SK-N-SH treated with all-trans-retinoic acid at 6 μM for 48 hours (cell line): ENCODE measurements at regions not wholly inside any gene's neighbourhood (a gene's known extent, or its start where the extent isn't known, plus 50 kb on each side); places are given as distances from the start of the nearest gene placed in this dataset.

Experiments used
- ATAC-seq: fragments of 200-7000 bp; cut with Tn5 transposase; 3 replicates; pipeline ENCODE4 v1.9.1; 2020; ENCODE audit warnings: mild to moderate bottlenecking, moderate library complexity
- ARNTL ChIP-seq: fragments of 450-650 bp; formaldehyde crosslinking; IDR thresholded peaks from 2 replicates; pipeline ENCODE4 v1.5.0; 2020; ENCODE audit warnings: low read depth, mild to moderate bottlenecking, moderate library complexity, borderline replicate concordance
- BACH2 ChIP-seq: fragments of 250-450 bp; sonication (Bioruptor Pico); IDR thresholded peaks from 2 replicates; pipeline ENCODE4 v1.9.0; 2021; ENCODE audit warnings: mild to moderate bottlenecking, borderline replicate concordance
- CSDC2 ChIP-seq: fragments of 250-450 bp; sonication (Bioruptor Pico); IDR thresholded peaks from 2 replicates; pipeline ENCODE4 v1.5.0; 2020; ENCODE audit warnings: mild to moderate bottlenecking, moderate library complexity
- ESRRG ChIP-seq: fragments of 250-450 bp; sonication (Bioruptor Pico); IDR thresholded peaks from 2 replicates; pipeline ENCODE4 v1.6.1; 2021; ENCODE audit warnings: mild to moderate bottlenecking
- GLIS3 ChIP-seq: fragments of 250-450 bp; sonication (Bioruptor Pico); IDR thresholded peaks from 2 replicates; pipeline ENCODE4 v1.5.0; 2020; ENCODE audit warnings: mild to moderate bottlenecking, moderate library complexity
- ISL1 ChIP-seq: fragments of 250-450 bp; sonication (Bioruptor Pico); IDR thresholded peaks from 2 replicates; pipeline ENCODE4 v2.1.2; 2022; ENCODE audit warnings: mild to moderate bottlenecking, moderate library complexity
- OSR1 ChIP-seq: fragments of 250-450 bp; sonication (Bioruptor Pico); IDR thresholded peaks from 2 replicates; pipeline ENCODE4 v1.8.0; 2022; ENCODE audit warnings: moderate library complexity, mild to moderate bottlenecking, inconsistent platforms
- PPARA ChIP-seq: fragments of 250-450 bp; sonication (Bioruptor Pico); IDR thresholded peaks from 2 replicates; pipeline ENCODE4 v1.5.0; 2020; ENCODE audit warnings: mild to moderate bottlenecking, borderline replicate concordance
- RARB ChIP-seq: fragments of 250-450 bp; sonication (Bioruptor Pico); IDR thresholded peaks from 2 replicates; pipeline ENCODE4 v1.8.0; 2021; ENCODE audit warnings: mild to moderate bottlenecking, moderate library complexity
- SNAI2 ChIP-seq: fragments of 250-450 bp; sonication (Bioruptor Pico); IDR thresholded peaks from 2 replicates; pipeline ENCODE4 v1.5.0; 2020; ENCODE audit warnings: mild to moderate bottlenecking, moderate library complexity
- TOX ChIP-seq: fragments of 250-450 bp; sonication (Bioruptor Pico); IDR thresholded peaks from 2 replicates; pipeline ENCODE4 v1.8.0; 2021; ENCODE audit warnings: mild to moderate bottlenecking, moderate library complexity, borderline replicate concordance
- ZC3H10 ChIP-seq: fragments of 250-450 bp; sonication (Bioruptor Pico); IDR thresholded peaks from 2 replicates; pipeline ENCODE4 v1.5.1; 2021; ENCODE audit warnings: mild to moderate bottlenecking, moderate library complexity
- ZFP30 ChIP-seq: fragments of 450-650 bp; formaldehyde crosslinking; IDR thresholded peaks from 2 replicates; pipeline ENCODE4 v1.5.0; 2022; ENCODE audit warnings: mild to moderate bottlenecking, moderate library complexity
- ZNF70 ChIP-seq: fragments of 450-650 bp; formaldehyde crosslinking; IDR thresholded peaks from 2 replicates; pipeline ENCODE4 v1.5.0; 2020; ENCODE audit warnings: mild to moderate bottlenecking, moderate library complexity
- TF ChIP-seq, protein P1 (sequence below): fragments of 250-450 bp; sonication (Bioruptor Pico); IDR thresholded peaks from 2 replicates; pipeline ENCODE4 v1.5.0; 2020; ENCODE audit warnings: mild to moderate bottlenecking, moderate library complexity
- TF ChIP-seq, protein P2 (sequence below): fragments of 250-450 bp; sonication (Bioruptor Pico); IDR thresholded peaks from 2 replicates; pipeline ENCODE4 v1.5.1; 2020; ENCODE audit warnings: low read depth, mild to moderate bottlenecking, moderate library complexity
- TF ChIP-seq, protein P3 (sequence below): fragments of 250-450 bp; sonication (Bioruptor Pico); IDR thresholded peaks from 2 replicates; pipeline ENCODE4 v1.8.0; 2020; ENCODE audit warnings: mild to moderate bottlenecking, moderate library complexity, borderline replicate concordance
- TF ChIP-seq, protein P4 (sequence below): fragments of 250-450 bp; sonication (Bioruptor Pico); IDR thresholded peaks from 2 replicates; pipeline ENCODE4 v1.8.0; 2021; ENCODE audit warnings: low read depth, mild to moderate bottlenecking, moderate library complexity, borderline replicate concordance
- TF ChIP-seq, protein P5 (sequence below): fragments of 250-450 bp; sonication (Bioruptor Pico); IDR thresholded peaks from 2 replicates; pipeline ENCODE4 v1.5.1; 2021; ENCODE audit warnings: mild to moderate bottlenecking, moderate library complexity

DNA sequence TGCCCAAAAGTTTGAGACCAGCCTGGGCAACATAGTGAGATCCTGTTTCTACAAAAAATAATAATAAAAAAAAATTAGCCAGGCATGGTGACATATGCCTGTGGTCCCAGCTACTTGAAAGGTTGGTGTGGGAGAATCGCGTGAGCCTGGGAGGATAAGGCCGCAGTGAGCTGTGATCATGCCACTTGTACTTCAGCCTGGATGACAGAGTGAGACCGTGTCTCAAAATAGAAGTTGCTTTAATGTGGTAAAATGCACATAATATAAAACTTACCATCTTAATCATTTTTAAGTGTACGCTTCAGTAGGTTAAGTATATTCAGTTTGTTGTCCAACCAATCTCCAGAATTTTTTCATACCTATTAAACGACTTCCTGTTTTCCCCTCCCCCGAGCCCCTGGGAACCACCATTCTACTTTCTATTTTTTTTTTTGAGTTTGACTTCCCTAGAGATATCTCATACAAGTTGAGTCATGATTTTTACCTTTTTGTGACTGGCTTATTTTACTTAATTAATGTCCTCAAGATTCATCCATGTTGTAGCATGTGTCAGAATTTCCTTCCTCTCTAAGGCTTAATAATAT is 120.1 kb upstream of the POC5 start:
- ATAC-seq: no peak
- TF ChIP-seq, protein P1, sequence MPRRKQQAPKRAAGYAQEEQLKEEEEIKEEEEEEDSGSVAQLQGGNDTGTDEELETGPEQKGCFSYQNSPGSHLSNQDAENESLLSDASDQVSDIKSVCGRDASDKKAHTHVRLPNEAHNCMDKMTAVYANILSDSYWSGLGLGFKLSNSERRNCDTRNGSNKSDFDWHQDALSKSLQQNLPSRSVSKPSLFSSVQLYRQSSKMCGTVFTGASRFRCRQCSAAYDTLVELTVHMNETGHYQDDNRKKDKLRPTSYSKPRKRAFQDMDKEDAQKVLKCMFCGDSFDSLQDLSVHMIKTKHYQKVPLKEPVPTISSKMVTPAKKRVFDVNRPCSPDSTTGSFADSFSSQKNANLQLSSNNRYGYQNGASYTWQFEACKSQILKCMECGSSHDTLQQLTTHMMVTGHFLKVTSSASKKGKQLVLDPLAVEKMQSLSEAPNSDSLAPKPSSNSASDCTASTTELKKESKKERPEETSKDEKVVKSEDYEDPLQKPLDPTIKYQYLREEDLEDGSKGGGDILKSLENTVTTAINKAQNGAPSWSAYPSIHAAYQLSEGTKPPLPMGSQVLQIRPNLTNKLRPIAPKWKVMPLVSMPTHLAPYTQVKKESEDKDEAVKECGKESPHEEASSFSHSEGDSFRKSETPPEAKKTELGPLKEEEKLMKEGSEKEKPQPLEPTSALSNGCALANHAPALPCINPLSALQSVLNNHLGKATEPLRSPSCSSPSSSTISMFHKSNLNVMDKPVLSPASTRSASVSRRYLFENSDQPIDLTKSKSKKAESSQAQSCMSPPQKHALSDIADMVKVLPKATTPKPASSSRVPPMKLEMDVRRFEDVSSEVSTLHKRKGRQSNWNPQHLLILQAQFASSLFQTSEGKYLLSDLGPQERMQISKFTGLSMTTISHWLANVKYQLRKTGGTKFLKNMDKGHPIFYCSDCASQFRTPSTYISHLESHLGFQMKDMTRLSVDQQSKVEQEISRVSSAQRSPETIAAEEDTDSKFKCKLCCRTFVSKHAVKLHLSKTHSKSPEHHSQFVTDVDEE (CRISPR knock-in tag): no peak
- TF ChIP-seq ZFP30 (CRISPR knock-in tag): no peak

DNA sequence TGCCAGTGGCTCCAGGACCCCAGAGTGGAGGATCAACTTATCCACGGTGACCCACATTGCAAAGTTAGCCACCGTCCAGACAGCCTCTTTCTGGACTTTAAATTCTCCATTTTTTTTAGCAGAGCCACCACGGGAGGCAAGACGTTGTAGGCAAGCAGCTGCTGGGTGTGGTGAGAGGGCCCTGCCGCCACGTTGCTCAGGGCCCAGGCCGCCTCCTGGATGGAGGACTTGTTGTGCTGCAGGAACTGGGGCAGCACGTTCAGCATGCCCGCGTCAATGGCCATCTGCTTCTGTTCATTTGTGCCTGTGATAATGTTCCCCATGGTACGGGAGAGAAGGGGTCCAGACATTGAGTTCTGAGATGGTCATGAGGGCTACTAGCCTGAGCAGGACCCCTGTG is 114.3 kb upstream of the POC5 start:
- no peak for ATAC-seq
- TF ChIP-seq TOX (CRISPR knock-in tag) (no peak), CSDC2 (CRISPR knock-in tag) (no peak), ARNTL (CRISPR knock-in tag) (no peak), ESRRG (CRISPR knock-in tag) (no peak), GLIS3 (CRISPR knock-in tag) (no peak), RARB (CRISPR knock-in tag) (no peak), SNAI2 (CRISPR knock-in tag) (no peak), ZC3H10 (CRISPR knock-in tag) (no peak), BACH2 (no peak)
- TF ChIP-seq, protein P2, sequence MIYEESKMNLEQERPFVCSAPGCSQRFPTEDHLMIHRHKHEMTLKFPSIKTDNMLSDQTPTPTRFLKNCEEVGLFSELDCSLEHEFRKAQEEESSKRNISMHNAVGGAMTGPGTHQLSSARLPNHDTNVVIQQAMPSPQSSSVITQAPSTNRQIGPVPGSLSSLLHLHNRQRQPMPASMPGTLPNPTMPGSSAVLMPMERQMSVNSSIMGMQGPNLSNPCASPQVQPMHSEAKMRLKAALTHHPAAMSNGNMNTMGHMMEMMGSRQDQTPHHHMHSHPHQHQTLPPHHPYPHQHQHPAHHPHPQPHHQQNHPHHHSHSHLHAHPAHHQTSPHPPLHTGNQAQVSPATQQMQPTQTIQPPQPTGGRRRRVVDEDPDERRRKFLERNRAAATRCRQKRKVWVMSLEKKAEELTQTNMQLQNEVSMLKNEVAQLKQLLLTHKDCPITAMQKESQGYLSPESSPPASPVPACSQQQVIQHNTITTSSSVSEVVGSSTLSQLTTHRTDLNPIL (CRISPR knock-in tag): no peak

DNA sequence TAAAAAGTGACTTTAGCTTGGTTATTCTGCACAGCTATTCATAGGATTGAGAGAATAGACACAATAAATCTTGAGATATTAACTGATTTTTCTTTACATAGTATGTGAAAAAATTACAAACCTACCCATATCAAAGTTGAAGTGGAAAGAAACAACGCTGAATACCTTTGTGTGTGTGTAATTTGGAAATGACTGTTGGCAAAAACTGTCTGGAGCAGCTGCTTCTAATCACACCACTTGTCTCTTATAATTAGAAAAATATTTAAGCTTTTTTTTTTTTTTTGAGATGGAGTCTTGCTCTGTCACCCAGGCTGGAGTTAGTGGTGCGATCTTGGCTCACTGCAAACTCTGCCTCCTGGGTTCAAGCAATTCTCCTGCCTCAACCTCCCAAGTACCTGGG is 110.8 kb upstream of the POC5 start:
- TF ChIP-seq TOX (CRISPR knock-in tag) (no peak), ISL1 (CRISPR knock-in tag) (no peak), CSDC2 (CRISPR knock-in tag) (no peak), SNAI2 (CRISPR knock-in tag) (no peak), PPARA (CRISPR knock-in tag) (no peak), BACH2 (no peak), ZC3H10 (CRISPR knock-in tag) (no peak), OSR1 (CRISPR knock-in tag) (no peak), ESRRG (CRISPR knock-in tag) (no peak), ARNTL (CRISPR knock-in tag) (no peak), ZNF70 (CRISPR knock-in tag) (no peak)
- TF ChIP-seq, protein P1 (CRISPR knock-in tag): no peak
- TF ChIP-seq, protein P3, sequence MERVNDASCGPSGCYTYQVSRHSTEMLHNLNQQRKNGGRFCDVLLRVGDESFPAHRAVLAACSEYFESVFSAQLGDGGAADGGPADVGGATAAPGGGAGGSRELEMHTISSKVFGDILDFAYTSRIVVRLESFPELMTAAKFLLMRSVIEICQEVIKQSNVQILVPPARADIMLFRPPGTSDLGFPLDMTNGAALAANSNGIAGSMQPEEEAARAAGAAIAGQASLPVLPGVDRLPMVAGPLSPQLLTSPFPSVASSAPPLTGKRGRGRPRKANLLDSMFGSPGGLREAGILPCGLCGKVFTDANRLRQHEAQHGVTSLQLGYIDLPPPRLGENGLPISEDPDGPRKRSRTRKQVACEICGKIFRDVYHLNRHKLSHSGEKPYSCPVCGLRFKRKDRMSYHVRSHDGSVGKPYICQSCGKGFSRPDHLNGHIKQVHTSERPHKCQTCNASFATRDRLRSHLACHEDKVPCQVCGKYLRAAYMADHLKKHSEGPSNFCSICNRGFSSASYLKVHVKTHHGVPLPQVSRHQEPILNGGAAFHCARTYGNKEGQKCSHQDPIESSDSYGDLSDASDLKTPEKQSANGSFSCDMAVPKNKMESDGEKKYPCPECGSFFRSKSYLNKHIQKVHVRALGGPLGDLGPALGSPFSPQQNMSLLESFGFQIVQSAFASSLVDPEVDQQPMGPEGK: no peak
- TF ChIP-seq, protein P4, sequence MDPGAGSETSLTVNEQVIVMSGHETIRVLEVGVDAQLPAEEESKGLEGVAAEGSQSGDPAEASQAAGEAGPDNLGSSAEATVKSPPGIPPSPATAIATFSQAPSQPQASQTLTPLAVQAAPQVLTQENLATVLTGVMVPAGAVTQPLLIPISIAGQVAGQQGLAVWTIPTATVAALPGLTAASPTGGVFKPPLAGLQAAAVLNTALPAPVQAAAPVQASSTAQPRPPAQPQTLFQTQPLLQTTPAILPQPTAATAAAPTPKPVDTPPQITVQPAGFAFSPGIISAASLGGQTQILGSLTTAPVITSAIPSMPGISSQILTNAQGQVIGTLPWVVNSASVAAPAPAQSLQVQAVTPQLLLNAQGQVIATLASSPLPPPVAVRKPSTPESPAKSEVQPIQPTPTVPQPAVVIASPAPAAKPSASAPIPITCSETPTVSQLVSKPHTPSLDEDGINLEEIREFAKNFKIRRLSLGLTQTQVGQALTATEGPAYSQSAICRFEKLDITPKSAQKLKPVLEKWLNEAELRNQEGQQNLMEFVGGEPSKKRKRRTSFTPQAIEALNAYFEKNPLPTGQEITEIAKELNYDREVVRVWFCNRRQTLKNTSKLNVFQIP (CRISPR knock-in tag): no peak
- TF ChIP-seq, protein P2 (CRISPR knock-in tag): no peak
- TF ChIP-seq, protein P5, sequence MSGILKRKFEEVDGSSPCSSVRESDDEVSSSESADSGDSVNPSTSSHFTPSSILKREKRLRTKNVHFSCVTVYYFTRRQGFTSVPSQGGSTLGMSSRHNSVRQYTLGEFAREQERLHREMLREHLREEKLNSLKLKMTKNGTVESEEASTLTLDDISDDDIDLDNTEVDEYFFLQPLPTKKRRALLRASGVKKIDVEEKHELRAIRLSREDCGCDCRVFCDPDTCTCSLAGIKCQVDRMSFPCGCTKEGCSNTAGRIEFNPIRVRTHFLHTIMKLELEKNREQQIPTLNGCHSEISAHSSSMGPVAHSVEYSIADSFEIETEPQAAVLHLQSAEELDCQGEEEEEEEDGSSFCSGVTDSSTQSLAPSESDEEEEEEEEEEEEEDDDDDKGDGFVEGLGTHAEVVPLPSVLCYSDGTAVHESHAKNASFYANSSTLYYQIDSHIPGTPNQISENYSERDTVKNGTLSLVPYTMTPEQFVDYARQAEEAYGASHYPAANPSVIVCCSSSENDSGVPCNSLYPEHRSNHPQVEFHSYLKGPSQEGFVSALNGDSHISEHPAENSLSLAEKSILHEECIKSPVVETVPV (CRISPR knock-in tag): no peak
- ATAC-seq: no peak
